T47D (cell line): ENCODE measurements at regions not wholly inside any gene's neighbourhood (a gene's known extent, or its start where the extent isn't known, plus 50 kb on each side); places are given as distances from the start of the nearest gene placed in this dataset.

ENCODE experiments used
- DNase-seq, 2 experiments: peaks; one replicate each; pipeline versions ENCODE4 v3.0.0 to v3.0.0-alpha.2; 2011 to 2012; ENCODE audit warnings: low read depth in 1 of 2, low spot score in 1 of 2
- JUND ChIP-seq: IDR thresholded peaks from 2 replicates; pipeline ENCODE4 v1.6.1; 2012; ENCODE audit warnings: low read depth
- in situ Hi-C: cut with HindIII; loops from 2 replicates; pipeline ENCODE4 v1.10.0; 2016; ENCODE audit warnings: low sequenced_read_pairs, low pct_unique_long_range_greater_than_20kb

- no peak for DNase-seq
- in situ Hi-C loops, result no loop called here
- TF ChIP-seq JUND, result no peak
Measured at GRCh38 chr2:154912215-154912614, 213.7 kb downstream of the KCNJ3 start.

- in situ Hi-C loops, result no loop called here
- no peak for DNase-seq
- no peak for TF ChIP-seq JUND
Measured at GRCh38 chr2:154911729-154912128, 213.2 kb downstream of the KCNJ3 start.

- in situ Hi-C loops, result no loop called here
- no peak for TF ChIP-seq JUND
- DNase-seq, result no peak
Measured at GRCh38 chr2:154910701-154911100, 212.2 kb downstream of the KCNJ3 start.

- TF ChIP-seq JUND, result no peak
- in situ Hi-C loops, result no loop called here
- no peak for DNase-seq
Measured at GRCh38 chr2:154908327-154908726, 209.8 kb downstream of the KCNJ3 start.
